Tibial nerve (tissue), 4 donors: ENCODE measurements at regions not wholly inside any gene's neighbourhood (a gene's known extent, or its start where the extent isn't known, plus 50 kb on each side); places are given as distances from the start of the nearest gene placed in this dataset.

Source experiments
- EP300 ChIP-seq, 2 donors: sonication (generic); formaldehyde crosslinking; IDR thresholded peaks; one replicate each; pipeline ENCODE4 v1.6.1; 2017; ENCODE audit warnings: antibody characterized with exemption in 2 of 2, mild to moderate bottlenecking in 1 of 2
- POLR2A ChIP-seq, 2 donors: fragments of 450-650 bp; IDR thresholded peaks; one replicate each; pipeline ENCODE4 v1.6.1; 2017; ENCODE audit warnings: antibody characterized with exemption in 2 of 2, mild to moderate bottlenecking in 2 of 2, moderate library complexity in 2 of 2
- TF ChIP-seq, protein P1 (sequence below), 5 experiments: fragments of 200-600 bp in 3 of 5; fragments of 450-650 bp in 2 of 5; sonication (generic) in 3 of 5; IDR thresholded peaks; one replicate each; pipeline ENCODE4 v1.5.1; 2016 to 2019; ENCODE audit warnings: antibody characterized with exemption in 5 of 5, mild to moderate bottlenecking in 3 of 5, moderate library complexity in 2 of 5

DNA sequence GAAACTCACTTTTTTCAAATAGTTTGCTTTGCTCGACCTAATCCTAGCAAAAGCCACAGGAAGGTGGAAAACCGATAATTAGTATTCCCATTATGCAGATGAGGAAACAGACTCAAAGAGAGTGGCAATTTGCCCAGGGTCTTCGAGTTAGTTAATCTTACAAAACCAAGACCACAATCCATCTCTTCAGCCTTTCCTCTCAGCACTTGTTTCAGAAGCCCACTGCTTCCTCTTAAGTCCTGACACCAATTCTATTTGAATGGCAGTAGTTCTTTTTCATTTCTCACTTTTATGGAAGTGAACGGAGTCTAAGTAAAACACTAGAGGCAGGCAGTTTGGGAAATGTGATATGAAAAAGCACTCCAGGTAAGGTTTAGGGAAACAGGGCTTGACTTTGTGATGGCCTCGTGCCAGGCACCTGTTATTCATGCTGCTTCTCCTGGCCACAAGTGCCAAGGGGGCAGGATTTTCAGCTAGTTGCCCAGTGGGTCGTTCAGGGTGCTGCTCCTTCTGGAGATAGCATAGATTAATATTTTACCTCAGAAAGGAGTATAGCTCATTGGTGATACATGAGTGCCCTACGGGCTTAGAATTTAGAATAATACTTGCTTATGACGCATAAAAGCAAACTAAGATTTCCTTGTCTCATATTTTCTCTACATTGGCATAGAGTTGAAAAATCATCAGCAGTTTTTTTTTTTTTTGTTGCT lies 76.6 kb upstream of the NRIP1 start:
- TF ChIP-seq, protein P1, sequence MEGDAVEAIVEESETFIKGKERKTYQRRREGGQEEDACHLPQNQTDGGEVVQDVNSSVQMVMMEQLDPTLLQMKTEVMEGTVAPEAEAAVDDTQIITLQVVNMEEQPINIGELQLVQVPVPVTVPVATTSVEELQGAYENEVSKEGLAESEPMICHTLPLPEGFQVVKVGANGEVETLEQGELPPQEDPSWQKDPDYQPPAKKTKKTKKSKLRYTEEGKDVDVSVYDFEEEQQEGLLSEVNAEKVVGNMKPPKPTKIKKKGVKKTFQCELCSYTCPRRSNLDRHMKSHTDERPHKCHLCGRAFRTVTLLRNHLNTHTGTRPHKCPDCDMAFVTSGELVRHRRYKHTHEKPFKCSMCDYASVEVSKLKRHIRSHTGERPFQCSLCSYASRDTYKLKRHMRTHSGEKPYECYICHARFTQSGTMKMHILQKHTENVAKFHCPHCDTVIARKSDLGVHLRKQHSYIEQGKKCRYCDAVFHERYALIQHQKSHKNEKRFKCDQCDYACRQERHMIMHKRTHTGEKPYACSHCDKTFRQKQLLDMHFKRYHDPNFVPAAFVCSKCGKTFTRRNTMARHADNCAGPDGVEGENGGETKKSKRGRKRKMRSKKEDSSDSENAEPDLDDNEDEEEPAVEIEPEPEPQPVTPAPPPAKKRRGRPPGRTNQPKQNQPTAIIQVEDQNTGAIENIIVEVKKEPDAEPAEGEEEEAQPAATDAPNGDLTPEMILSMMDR (IDR thresholded peaks at IDR 0.05), result no peak
- TF ChIP-seq POLR2A (IDR thresholded peaks at IDR 0.05), result no peak
- no peak for TF ChIP-seq EP300 (IDR thresholded peaks at IDR 0.05)
